ENCODE measurements at regions not wholly inside any gene's neighbourhood (a gene's known extent, or its start where the extent isn't known, plus 50 kb on each side); places are given as distances from the start of the nearest gene placed in this dataset.

- Histone ChIP-seq H3K9me3 (no peaks in the 10 kb centered on the region), H3K27me3 (replicated peaks; ENCODE audit: insufficient read depth) (no peaks in the 10 kb centered on the region), H3K4me3 (no peak overlapping the region), H3K4me1 (replicated peaks) (no peaks in the 10 kb centered on the region), H3K36me3 (no peaks in the 10 kb centered on the region), H3K27ac (no peak overlapping the region)
- 96% methylated on average over 4 of the region's 4 CpGs for WGBS
- TF ChIP-seq POLR2AphosphoS5 (IDR thresholded peaks at IDR 0.05), result no peak
- no peak for TF ChIP-seq CTCF (IDR thresholded peaks at IDR 0.05)
- TF ChIP-seq POLR2A (IDR thresholded peaks at IDR 0.05), result no peak
- intact Hi-C loops (cut with DNase I), result no loop called here
- no peak for DNase-seq (ENCODE audit: low spot score)
Observed at GRCh38 chrX:42463706-42464490, 314.1 kb downstream of the PPP1R2C start.

DNA sequence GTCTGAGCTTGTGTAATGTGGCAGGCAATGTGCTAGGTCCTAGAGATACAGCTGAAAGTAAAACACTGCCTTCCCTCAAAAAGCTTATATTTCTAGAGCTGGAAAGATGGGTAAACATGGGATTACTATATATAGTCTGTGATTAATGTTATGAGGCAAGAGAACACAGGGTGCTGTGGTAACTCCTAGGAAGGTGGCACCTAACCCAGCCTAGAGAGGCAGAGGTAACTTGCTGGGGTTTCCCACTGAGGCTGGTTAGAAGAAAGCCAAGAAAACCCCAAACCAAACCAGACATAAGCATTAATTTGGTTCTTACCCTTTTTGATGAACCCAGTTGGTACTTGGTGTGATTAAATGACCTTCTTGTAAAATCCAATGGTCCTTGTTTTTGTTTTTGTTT lies 315.0 kb downstream of the PPP1R2C start:
- TF ChIP-seq POLR2A (IDR thresholded peaks at IDR 0.05) (no peak), CTCF (IDR thresholded peaks at IDR 0.05) (no peak), POLR2AphosphoS5 (IDR thresholded peaks at IDR 0.05) (no peak)
- intact Hi-C loops (cut with DNase I), result no loop called here

DNA sequence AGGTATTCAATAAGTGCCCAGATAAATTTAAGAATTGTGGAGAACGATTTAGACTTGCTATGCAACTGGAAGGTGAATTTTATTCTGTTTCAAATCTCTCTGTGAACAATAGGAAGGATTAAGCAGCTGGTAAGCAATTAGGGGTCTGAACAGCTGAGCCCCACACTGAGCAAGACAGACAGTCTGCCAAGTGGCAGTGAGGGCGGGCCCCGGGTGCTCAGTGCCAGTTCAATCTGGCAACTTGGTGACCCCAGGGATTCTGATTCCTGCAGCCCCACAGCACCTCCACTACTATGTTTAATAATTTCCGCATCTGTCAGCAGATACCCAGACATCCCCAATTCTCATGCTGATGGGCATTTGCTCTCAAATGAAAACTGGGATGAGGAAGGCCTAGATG lies 317.3 kb downstream of the PPP1R2C start:
- WGBS, result 64% methylated on average over 4 of the region's 4 CpGs
- TF ChIP-seq POLR2A (IDR thresholded peaks at IDR 0.05) (no peak), CTCF (IDR thresholded peaks at IDR 0.05) (no peak), POLR2AphosphoS5 (IDR thresholded peaks at IDR 0.05) (no peak)
- intact Hi-C loops (cut with DNase I), result no loop called here

More for the DNA sequence above, 315.0 kb downstream of the PPP1R2C start:
- DNase-seq (ENCODE audit: low spot score), result no peak
- Histone ChIP-seq H3K27ac (no peak overlapping the region), H3K9me3 (no peaks in the 10 kb centered on the region), H3K27me3 (replicated peaks; ENCODE audit: insufficient read depth) (no peaks in the 10 kb centered on the region), H3K4me3 (no peak overlapping the region), H3K36me3 (no peaks in the 10 kb centered on the region), H3K4me1 (replicated peaks) (no peaks in the 10 kb centered on the region)

DNA sequence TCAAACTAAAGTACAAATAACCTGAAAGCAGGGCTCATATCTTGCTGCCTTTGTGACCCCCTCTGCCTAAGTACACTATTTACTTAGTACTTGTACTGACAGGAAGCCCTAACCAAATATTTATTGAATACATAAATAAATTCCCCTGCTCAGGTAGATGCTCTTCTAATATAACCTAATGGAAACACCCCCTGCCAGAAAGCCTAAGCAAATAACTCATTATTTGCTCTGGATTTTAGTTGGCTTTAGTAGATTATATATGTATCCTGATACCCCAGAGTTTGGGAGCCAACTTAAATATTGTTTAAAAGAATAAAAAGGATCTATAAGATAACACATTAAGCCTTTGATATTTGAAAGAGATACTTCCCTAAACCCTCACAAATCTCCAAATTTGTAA lies 318.2 kb downstream of the PPP1R2C start:
- no peak for TF ChIP-seq CTCF (IDR thresholded peaks at IDR 0.05)
- TF ChIP-seq POLR2AphosphoS5 (IDR thresholded peaks at IDR 0.05), result no peak
- no peak for TF ChIP-seq POLR2A (IDR thresholded peaks at IDR 0.05)
- Histone ChIP-seq H3K9me3 (no peaks in the 10 kb centered on the region), H3K4me1 (replicated peaks) (no peaks in the 10 kb centered on the region), H3K27ac (no peak overlapping the region), H3K36me3 (no peaks in the 10 kb centered on the region), H3K27me3 (replicated peaks; ENCODE audit: insufficient read depth) (no peaks in the 10 kb centered on the region), H3K4me3 (no peak overlapping the region)
- DNase-seq (ENCODE audit: low spot score), result no peak
- intact Hi-C loops (cut with DNase I), result no loop called here

More for the DNA sequence above, 317.3 kb downstream of the PPP1R2C start:
- Histone ChIP-seq H3K4me3 (no peak overlapping the region), H3K9me3 (no peaks in the 10 kb centered on the region), H3K4me1 (replicated peaks) (no peaks in the 10 kb centered on the region), H3K27me3 (replicated peaks; ENCODE audit: insufficient read depth) (no peaks in the 10 kb centered on the region), H3K36me3 (no peaks in the 10 kb centered on the region), H3K27ac (no peak overlapping the region)
- DNase-seq (ENCODE audit: low spot score), result no peak

DNA sequence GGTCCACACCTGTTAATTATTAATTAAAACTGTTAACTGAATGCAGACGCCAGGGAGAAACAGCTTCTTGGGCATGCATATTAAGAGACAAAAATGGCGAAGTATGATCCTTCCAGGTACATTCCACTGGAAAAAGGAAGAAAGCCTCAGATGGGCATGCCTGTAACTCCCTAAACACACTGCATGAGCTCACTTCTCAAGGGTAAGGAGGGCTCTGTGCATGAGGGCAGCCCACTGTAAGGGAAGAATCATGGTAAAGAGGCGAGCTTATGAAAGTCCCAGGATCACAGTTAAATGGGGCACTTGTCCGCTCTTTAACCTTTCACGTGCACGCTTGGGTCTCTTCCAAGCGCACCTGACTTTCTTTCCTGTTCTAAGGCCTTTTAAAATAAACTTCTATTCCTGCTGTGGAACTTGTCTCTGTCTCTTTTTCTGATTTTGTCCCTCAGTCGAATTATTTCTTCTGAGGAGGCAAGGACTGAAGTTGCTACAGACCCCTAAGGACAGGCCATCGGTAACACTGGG lies 321.7 kb downstream of the PPP1R2C start:
- Histone ChIP-seq H3K4me1 (replicated peaks) (no peaks in the 10 kb centered on the region), H3K27me3 (replicated peaks; ENCODE audit: insufficient read depth) (no peaks in the 10 kb centered on the region), H3K4me3 (no peak overlapping the region), H3K36me3 (no peaks in the 10 kb centered on the region), H3K27ac (no peak overlapping the region), H3K9me3 (no peaks in the 10 kb centered on the region)
- WGBS, result 86% methylated on average over 9 of the region's 9 CpGs
- intact Hi-C loops (cut with DNase I), result no loop called here
- DNase-seq (ENCODE audit: low spot score), result no peak
- TF ChIP-seq POLR2AphosphoS5 (IDR thresholded peaks at IDR 0.05) (no peak), POLR2A (IDR thresholded peaks at IDR 0.05) (no peak), CTCF (IDR thresholded peaks at IDR 0.05) (no peak)
